ENCODE measurements at regions not wholly inside any gene's neighbourhood (a gene's known extent, or its start where the extent isn't known, plus 50 kb on each side); places are given as distances from the start of the nearest gene placed in this dataset.
A peak's percentile ranks its signal among the peaks of the same experiment; 100 is the strongest.

DNA sequence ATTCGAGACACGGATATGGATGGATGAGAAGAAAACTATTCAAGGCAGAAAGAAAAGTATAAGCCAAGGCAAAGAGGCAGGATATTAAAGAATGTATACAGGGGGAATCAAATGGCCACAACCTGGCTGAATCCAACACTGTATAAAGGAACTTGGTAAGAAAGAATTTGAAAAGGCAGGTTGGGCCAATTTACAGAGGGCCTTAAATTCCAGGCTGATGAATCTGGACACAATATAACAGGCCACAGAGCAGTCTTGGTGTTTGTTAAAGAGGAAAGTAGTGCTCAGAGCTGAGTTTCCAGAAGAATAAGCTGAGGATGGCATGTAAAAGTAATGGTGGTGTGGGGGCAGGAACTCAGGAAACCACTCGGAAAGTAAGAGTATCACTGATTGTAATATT is 72.3 kb upstream of the POU2AF2 start:
- Histone ChIP-seq H3K4me3 (no peak overlapping the region), H3K9me3 (ENCODE audit: control insufficient read depth in 4 of 4, insufficient read depth in 3 of 4, low read length in 3 of 4) (no peaks in the 10 kb centered on the region), H3K27me3 (ENCODE audit: control insufficient read depth in 3 of 3, insufficient read depth in 3 of 3, low read length in 2 of 3) (no peaks in the 10 kb centered on the region), H3K36me3 (ENCODE audit: control insufficient read depth in 4 of 4, insufficient read depth in 4 of 4, low read length in 4 of 4) (no peaks in the 10 kb centered on the region), H3K27ac (ENCODE audit: low read depth in 1 of 2, low read length in 1 of 2) (no peak overlapping the region), H3K9ac (ENCODE audit: insufficient read depth in 1 of 2, low read length in 2 of 2) (no peak overlapping the region), H3K4me1 (ENCODE audit: control insufficient read depth in 5 of 5, insufficient read depth in 5 of 5, low read length in 5 of 5) (peaks cover 0 to 14% (median 0%) of the 10 kb centered on the region in 5 donors)
- DNase-seq: no peak
- ATAC-seq (ENCODE audit: insufficient read depth, low FRiP score): no peak
- TF ChIP-seq, protein P1, sequence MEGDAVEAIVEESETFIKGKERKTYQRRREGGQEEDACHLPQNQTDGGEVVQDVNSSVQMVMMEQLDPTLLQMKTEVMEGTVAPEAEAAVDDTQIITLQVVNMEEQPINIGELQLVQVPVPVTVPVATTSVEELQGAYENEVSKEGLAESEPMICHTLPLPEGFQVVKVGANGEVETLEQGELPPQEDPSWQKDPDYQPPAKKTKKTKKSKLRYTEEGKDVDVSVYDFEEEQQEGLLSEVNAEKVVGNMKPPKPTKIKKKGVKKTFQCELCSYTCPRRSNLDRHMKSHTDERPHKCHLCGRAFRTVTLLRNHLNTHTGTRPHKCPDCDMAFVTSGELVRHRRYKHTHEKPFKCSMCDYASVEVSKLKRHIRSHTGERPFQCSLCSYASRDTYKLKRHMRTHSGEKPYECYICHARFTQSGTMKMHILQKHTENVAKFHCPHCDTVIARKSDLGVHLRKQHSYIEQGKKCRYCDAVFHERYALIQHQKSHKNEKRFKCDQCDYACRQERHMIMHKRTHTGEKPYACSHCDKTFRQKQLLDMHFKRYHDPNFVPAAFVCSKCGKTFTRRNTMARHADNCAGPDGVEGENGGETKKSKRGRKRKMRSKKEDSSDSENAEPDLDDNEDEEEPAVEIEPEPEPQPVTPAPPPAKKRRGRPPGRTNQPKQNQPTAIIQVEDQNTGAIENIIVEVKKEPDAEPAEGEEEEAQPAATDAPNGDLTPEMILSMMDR (IDR thresholded peaks at IDR 0.05; ENCODE audit: control extremely low read depth, extremely low read depth): no peak
- WGBS, 2 donors: 93 to 94% methylated on average over 3 of the region's 3 CpGs

DNA sequence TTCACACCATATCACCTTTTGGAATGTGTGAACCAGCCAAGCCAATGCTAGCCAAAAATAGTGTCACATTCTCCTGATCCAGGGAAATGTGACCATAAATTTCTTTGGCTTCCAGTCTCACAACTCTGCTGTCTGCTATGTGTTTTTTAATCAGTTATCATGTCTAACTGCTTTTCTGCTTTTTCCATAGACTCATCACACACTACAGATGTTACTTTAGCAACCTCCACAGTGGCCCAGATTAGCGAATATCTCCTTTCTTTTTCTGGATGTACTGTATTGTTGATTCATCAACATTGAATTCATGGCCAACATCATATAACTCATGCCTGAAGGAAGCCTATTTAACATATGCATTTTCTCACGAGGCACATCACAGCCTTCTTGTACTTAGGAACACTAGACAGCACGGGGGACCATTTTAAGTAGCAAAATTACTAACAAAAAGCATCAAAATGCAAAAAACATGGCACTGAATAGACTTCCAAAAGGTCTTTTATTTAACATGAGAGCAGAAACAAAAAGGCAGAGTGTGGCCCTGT is 73.1 kb upstream of the POU2AF2 start:
- no peak overlapping the region for H3K4me3 ChIP-seq
- WGBS, 2 donors: 81 to 89% methylated on average over 3 of the region's 3 CpGs
- H3K27me3 ChIP-seq (ENCODE audit: control insufficient read depth in 3 of 3, insufficient read depth in 3 of 3, low read length in 2 of 3): no peaks in the 10 kb centered on the region
- no peaks in the 10 kb centered on the region for H3K9me3 ChIP-seq (ENCODE audit: control insufficient read depth in 4 of 4, insufficient read depth in 3 of 4, low read length in 3 of 4)
- H3K4me1 ChIP-seq (ENCODE audit: control insufficient read depth in 5 of 5, insufficient read depth in 5 of 5, low read length in 5 of 5): peaks cover 0 to 14% (median 0%) of the 10 kb centered on the region in 5 donors
- no peak overlapping the region for H3K27ac ChIP-seq (ENCODE audit: low read depth in 1 of 2, low read length in 1 of 2)
- DNase-seq: peak in 2 of 3 donors; percentile 41 to 77
- no peaks in the 10 kb centered on the region for H3K36me3 ChIP-seq (ENCODE audit: control insufficient read depth in 4 of 4, insufficient read depth in 4 of 4, low read length in 4 of 4)
- TF ChIP-seq, protein P1 (IDR thresholded peaks at IDR 0.05; ENCODE audit: control extremely low read depth, extremely low read depth): no peak
- no peak overlapping the region for H3K9ac ChIP-seq (ENCODE audit: insufficient read depth in 1 of 2, low read length in 2 of 2)
- ATAC-seq (ENCODE audit: insufficient read depth, low FRiP score): no peak

DNA sequence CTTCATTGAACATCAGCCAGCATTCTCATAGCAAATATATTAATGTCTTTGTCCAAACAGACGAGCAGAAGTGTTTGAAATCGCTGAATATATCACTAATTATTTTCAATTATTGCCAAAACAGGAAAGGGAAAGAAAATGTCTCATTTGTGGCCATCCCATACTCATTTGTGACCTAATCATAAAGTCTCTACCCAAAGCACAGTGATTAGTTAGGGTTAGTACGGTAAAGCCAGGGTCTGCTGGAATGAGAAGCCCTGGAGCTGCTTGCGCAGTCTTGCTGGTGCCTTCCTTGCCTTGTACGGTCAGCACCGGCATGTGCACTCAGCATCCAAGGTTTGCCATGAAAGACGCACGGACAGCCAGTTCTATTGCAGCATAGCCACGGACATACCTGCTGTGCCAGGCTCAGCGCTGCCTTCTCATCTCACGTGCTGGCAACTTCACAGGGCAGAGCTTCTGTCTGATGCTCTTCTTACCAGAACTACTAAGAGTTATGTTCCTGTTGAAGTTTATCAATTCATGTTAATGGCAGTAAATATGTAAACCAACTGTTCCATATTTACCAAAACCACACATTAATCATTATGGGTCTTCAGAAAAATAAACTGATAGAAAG is 74.7 kb upstream of the POU2AF2 start:
- no peak for DNase-seq
- Histone ChIP-seq H3K9me3 (ENCODE audit: control insufficient read depth in 4 of 4, insufficient read depth in 3 of 4, low read length in 3 of 4) (no peaks in the 10 kb centered on the region), H3K27ac (ENCODE audit: low read depth in 1 of 2, low read length in 1 of 2) (no peak overlapping the region), H3K4me1 (ENCODE audit: control insufficient read depth in 5 of 5, insufficient read depth in 5 of 5, low read length in 5 of 5) (peaks cover 0 to 14% (median 0%) of the 10 kb centered on the region in 5 donors), H3K4me3 (no peak overlapping the region), H3K27me3 (ENCODE audit: control insufficient read depth in 3 of 3, insufficient read depth in 3 of 3, low read length in 2 of 3) (no peaks in the 10 kb centered on the region), H3K36me3 (ENCODE audit: control insufficient read depth in 4 of 4, insufficient read depth in 4 of 4, low read length in 4 of 4) (no peaks in the 10 kb centered on the region), H3K9ac (ENCODE audit: insufficient read depth in 1 of 2, low read length in 2 of 2) (no peak overlapping the region)
- 95 to 96% methylated on average over 11 of the region's 11 CpGs for WGBS, 2 donors
- no peak for ATAC-seq (ENCODE audit: insufficient read depth, low FRiP score)
- TF ChIP-seq, protein P1 (IDR thresholded peaks at IDR 0.05; ENCODE audit: control extremely low read depth, extremely low read depth): no peak
